Endothelial cell (in vitro differentiated cells): ENCODE measurements at regions not wholly inside any gene's neighbourhood (a gene's known extent, or its start where the extent isn't known, plus 50 kb on each side); places are given as distances from the start of the nearest gene placed in this dataset.

ENCODE experiments used
- DNase-seq: peaks from one replicate; pipeline ENCODE4 v3.0.0; 2021; ENCODE audit warnings: low spot score
- H3K27ac Mint-ChIP-seq: one replicate; pipeline ENCODE4 v1.8.0; 2021; ENCODE audit warnings: mixed read lengths, inconsistent platforms; ENCODE audit not compliant: unreplicated experiment
- H3K27me3 Mint-ChIP-seq: one replicate; pipeline ENCODE4 v1.8.0; 2021; ENCODE audit warnings: mild to moderate bottlenecking, moderate library complexity, mixed read lengths, inconsistent platforms; ENCODE audit not compliant: unreplicated experiment
- H3K36me3 Mint-ChIP-seq: one replicate; pipeline ENCODE4 v1.8.0; 2021; ENCODE audit warnings: mild to moderate bottlenecking, low read depth, mixed read lengths, inconsistent platforms; ENCODE audit not compliant: unreplicated experiment
- H3K4me1 Mint-ChIP-seq: one replicate; pipeline ENCODE4 v1.8.0; 2021; ENCODE audit warnings: mild to moderate bottlenecking, mixed read lengths, inconsistent platforms; ENCODE audit not compliant: unreplicated experiment
- H3K4me3 Mint-ChIP-seq: one replicate; pipeline ENCODE4 v1.8.0; 2021; ENCODE audit warnings: mild to moderate bottlenecking, mixed read lengths, inconsistent platforms; ENCODE audit not compliant: unreplicated experiment
- H3K9me3 Mint-ChIP-seq: one replicate; pipeline ENCODE4 v1.8.0; 2021; ENCODE audit warnings: mixed read lengths, inconsistent platforms; ENCODE audit not compliant: unreplicated experiment
- TF ChIP-seq, protein P1 (sequence below): fragments of 200-600 bp; sonication (generic); IDR thresholded peaks from one replicate; pipeline ENCODE4 v1.5.0; 2021; ENCODE audit warnings: antibody characterized with exemption; ENCODE audit not compliant: unreplicated experiment

DNA sequence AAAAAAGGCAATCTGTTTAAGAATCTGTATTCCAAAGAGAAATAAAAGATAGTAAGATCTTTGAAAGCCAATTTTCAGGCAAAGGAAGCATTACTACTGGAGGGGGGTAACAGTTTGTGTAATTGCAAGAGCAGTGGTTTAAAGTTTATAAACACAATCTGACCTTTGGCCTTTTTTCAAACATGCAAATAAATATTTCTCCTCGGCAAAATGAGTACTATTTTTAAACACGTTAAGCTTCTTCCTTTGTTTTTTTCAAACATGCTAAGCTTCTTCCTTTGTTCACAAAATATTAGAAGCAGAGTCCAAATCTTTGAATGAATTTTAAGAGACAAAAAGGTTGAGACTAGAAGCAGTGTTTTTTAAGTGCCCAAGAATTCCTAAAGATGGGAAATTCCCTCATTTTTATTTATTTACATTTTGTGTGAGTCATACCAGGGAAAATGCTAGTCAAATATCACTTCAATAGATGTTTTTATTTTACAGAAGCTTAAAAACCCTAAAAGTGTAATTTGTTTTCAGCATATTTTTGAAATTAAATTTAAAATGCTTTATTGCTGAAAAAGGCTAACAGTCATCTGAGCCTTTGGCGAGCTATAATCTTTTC is 229.3 kb downstream of the GPR37 start:
- Mint-ChIP-seq H3K9me3 (no peaks in the 10 kb centered on the region), H3K4me3 (no peak overlapping the region), H3K36me3 (no peaks in the 10 kb centered on the region), H3K27ac (no peak overlapping the region), H3K4me1 (no peaks in the 10 kb centered on the region), H3K27me3 (no peaks in the 10 kb centered on the region)
- TF ChIP-seq, protein P1, sequence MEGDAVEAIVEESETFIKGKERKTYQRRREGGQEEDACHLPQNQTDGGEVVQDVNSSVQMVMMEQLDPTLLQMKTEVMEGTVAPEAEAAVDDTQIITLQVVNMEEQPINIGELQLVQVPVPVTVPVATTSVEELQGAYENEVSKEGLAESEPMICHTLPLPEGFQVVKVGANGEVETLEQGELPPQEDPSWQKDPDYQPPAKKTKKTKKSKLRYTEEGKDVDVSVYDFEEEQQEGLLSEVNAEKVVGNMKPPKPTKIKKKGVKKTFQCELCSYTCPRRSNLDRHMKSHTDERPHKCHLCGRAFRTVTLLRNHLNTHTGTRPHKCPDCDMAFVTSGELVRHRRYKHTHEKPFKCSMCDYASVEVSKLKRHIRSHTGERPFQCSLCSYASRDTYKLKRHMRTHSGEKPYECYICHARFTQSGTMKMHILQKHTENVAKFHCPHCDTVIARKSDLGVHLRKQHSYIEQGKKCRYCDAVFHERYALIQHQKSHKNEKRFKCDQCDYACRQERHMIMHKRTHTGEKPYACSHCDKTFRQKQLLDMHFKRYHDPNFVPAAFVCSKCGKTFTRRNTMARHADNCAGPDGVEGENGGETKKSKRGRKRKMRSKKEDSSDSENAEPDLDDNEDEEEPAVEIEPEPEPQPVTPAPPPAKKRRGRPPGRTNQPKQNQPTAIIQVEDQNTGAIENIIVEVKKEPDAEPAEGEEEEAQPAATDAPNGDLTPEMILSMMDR, result no peak
- DNase-seq, result no peak

DNA sequence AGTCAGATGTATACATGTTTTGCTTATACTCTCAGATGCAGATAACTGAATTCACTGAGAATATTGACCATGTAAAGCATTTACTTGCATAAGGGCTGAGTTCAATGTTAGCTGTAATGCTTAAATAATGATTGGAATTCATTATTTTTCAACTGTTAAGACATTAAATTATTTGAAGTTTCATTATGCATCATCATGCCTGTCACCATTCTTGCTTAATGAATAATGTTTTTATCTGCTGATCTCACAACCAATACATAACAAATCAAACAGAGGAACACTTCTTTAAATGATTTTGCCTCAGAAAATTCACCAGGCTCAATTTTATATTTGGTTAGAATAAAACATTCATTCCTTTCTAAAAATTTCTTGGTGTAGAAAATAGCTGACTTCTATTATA is 233.4 kb downstream of the GPR37 start:
- no peak overlapping the region for H3K27ac Mint-ChIP-seq
- TF ChIP-seq, protein P1, result no peak

DNA sequence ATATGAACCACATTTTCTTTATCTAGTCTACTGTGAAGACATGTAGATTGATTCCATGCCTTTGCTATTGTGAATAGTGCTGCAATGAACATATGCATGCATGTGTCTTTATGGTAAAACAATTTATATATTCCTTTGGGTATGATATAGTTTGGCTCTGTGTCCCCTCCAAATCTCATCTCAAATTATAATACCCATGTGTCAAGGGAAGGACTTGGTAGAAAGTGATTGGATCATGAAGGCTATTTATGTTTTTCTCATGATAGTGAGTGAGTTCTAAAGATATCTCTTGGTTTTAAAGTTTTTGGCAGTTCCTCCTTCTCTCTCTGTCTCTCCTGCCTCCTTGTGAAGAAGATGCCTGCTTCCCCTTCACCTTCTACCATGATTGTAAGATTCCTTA is 248.7 kb downstream of the GPR37 start:
- no peaks in the 10 kb centered on the region for H3K36me3 Mint-ChIP-seq

More for the DNA sequence above, 233.4 kb downstream of the GPR37 start:
- Mint-ChIP-seq H3K4me1 (no peaks in the 10 kb centered on the region), H3K27me3 (peaks cover 1% of the 10 kb centered on the region), H3K9me3 (peaks cover 11% of the 10 kb centered on the region), H3K36me3 (peaks cover 3% of the 10 kb centered on the region), H3K4me3 (no peak overlapping the region)
- DNase-seq, result no peak

DNA sequence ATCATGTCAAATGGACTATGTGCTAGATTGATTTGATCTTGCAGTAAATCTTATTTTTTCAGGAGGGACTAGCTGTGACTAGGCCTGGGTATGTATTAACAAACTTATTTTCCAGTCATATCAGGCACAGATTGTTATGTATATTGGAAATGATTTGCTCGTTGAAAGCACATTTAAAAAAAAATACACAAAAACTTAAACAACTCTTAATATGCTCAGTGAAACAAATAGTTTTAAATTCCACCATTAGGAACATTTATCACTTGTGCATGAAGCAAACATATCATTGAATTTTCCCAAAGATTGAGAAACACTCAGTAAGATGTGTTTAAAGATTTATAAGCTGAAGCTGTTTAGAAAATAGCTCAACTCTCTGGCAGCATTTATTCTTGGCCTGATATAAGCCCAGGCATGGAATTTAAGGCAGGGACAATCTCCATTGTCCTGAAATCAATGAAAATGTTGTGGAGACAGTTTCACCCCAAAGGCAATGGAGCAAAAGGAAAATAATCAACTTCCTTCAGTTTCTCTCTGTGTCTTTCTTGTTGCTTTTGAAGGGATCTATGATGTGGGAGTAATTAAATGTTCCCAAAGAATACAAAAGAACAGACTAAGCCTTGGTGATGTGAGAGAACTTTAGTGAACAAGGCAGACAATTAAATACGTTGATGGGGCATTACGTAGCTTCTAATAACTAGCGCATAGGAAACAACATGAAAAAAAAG is 250.3 kb downstream of the GPR37 start:
- Mint-ChIP-seq H3K27me3 (peaks cover 2% of the 10 kb centered on the region), H3K36me3 (no peaks in the 10 kb centered on the region), H3K4me3 (no peak overlapping the region), H3K27ac (no peak overlapping the region), H3K9me3 (no peaks in the 10 kb centered on the region), H3K4me1 (no peaks in the 10 kb centered on the region)
- TF ChIP-seq, protein P1, result no peak
- no peak for DNase-seq

More for the DNA sequence above, 248.7 kb downstream of the GPR37 start:
- TF ChIP-seq, protein P1, result no peak
- Mint-ChIP-seq H3K27ac (no peak overlapping the region), H3K4me3 (no peak overlapping the region), H3K9me3 (no peaks in the 10 kb centered on the region), H3K4me1 (no peaks in the 10 kb centered on the region), H3K27me3 (peaks cover 2% of the 10 kb centered on the region)
- DNase-seq, result no peak

DNA sequence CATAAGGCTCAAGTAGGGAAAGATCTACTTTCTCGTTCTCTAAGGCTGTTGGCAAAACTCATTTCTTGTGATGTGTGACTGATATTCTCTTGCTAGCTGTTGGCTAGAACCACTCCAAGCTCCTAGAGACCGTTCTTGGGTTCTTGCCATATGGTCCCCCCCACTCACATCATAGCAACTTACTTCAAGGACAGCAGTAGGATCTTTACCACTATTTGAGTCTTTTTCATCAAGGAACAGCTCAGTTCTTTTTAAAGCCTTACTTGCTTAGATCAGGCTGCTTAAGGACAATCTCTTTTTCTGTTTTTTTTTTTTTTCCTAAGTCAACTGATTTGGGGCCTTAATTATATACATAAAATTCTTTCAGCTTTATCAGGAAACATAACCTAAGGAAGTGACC is 251.1 kb downstream of the GPR37 start:
- H3K36me3 Mint-ChIP-seq, result no peaks in the 10 kb centered on the region
- no peaks in the 10 kb centered on the region for H3K4me1 Mint-ChIP-seq
- no peak for DNase-seq
- H3K9me3 Mint-ChIP-seq, result no peaks in the 10 kb centered on the region
- TF ChIP-seq, protein P1, result no peak
- peaks cover 2% of the 10 kb centered on the region for H3K27me3 Mint-ChIP-seq
- no peak overlapping the region for H3K27ac Mint-ChIP-seq
- H3K4me3 Mint-ChIP-seq, result no peak overlapping the region
